ENCODE measurements at regions not wholly inside any gene's neighbourhood (a gene's known extent, or its start where the extent isn't known, plus 50 kb on each side); places are given as distances from the start of the nearest gene placed in this dataset.

DNA sequence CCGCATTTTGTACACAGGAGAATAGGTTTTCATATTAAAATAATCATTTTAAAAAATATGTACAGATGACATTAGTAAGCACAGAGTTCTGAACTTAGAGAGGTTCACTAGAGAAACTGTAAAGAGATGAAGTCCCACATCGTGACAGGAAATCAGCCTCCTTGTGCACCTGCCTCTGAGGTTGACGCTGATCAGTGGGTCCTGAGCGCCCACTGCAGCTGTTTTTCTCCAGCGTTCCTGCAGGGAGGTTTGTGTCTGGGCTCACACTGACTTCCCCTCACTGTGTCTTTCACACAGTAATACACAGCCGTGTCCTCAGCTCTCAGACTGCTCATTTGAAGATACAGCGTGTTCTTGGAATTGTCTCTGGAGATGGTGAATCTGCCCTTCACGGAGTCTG is 561.5 kb downstream of the TMEM121 start:
- Histone ChIP-seq H4K20me1 (replicated peaks; ENCODE audit: insufficient read depth) (no peaks in the 10 kb centered on the region), H3K4me3 (no peak overlapping the region), H3K36me3 (ENCODE audit: insufficient read depth) (no peaks in the 10 kb centered on the region), H3F3A (replicated peaks; ENCODE audit: low read depth) (no peaks in the 10 kb centered on the region), H3K27me3 (ENCODE audit: insufficient read depth) (no peaks in the 10 kb centered on the region), H3K4me1 (ENCODE audit: insufficient read depth) (no peaks in the 10 kb centered on the region), H3K27ac (ENCODE audit: low read depth) (no peak overlapping the region), H3K79me2 (replicated peaks; ENCODE audit: insufficient read depth) (no peaks in the 10 kb centered on the region), H3K4me2 (no peak overlapping the region), H2AFZ (no peak overlapping the region), H3K9me2 (ENCODE audit: insufficient read depth) (no peaks in the 10 kb centered on the region)
- Mint-ChIP-seq H3K4me3 (no peak overlapping the region), H3K27ac (no peak overlapping the region), H3K36me3 (ENCODE audit: low read depth) (no peaks in the 10 kb centered on the region), H3K27me3 (ENCODE audit: insufficient read depth, low read depth, poor library complexity) (no peaks in the 10 kb centered on the region), H3K9me3 (no peaks in the 10 kb centered on the region), H3K4me1 (no peaks in the 10 kb centered on the region)
- DNase-seq (ENCODE audit: low spot score) (no peak), ATAC-seq (no peak)
- TF ChIP-seq EZH2 (IDR thresholded peaks at IDR 0.05; ENCODE audit: low read depth, unreplicated experiment) (no peak), NANOG (IDR thresholded peaks at IDR 0.05; ENCODE audit: borderline replicate concordance) (no peak), CREB1 (CRISPR knock-in tag; IDR thresholded peaks at IDR 0.05; ENCODE audit: low read depth) (no peak), ZNF114 (CRISPR knock-in tag; IDR thresholded peaks at IDR 0.05) (no peak), ZNF331 (CRISPR knock-in tag; IDR thresholded peaks at IDR 0.05; ENCODE audit: low read depth) (no peak), JUNB (IDR thresholded peaks at IDR 0.05; ENCODE audit: unreplicated experiment) (no peak), EZH2phosphoT487 (IDR thresholded peaks at IDR 0.05; ENCODE audit: unreplicated experiment) (no peak), POLR2AphosphoS5 (IDR thresholded peaks at IDR 0.05; ENCODE audit: low read depth) (no peak), STAT1 (IDR thresholded peaks at IDR 0.05; ENCODE audit: unreplicated experiment) (no peak)
- TF ChIP-seq, protein P1, sequence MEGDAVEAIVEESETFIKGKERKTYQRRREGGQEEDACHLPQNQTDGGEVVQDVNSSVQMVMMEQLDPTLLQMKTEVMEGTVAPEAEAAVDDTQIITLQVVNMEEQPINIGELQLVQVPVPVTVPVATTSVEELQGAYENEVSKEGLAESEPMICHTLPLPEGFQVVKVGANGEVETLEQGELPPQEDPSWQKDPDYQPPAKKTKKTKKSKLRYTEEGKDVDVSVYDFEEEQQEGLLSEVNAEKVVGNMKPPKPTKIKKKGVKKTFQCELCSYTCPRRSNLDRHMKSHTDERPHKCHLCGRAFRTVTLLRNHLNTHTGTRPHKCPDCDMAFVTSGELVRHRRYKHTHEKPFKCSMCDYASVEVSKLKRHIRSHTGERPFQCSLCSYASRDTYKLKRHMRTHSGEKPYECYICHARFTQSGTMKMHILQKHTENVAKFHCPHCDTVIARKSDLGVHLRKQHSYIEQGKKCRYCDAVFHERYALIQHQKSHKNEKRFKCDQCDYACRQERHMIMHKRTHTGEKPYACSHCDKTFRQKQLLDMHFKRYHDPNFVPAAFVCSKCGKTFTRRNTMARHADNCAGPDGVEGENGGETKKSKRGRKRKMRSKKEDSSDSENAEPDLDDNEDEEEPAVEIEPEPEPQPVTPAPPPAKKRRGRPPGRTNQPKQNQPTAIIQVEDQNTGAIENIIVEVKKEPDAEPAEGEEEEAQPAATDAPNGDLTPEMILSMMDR (conservative IDR thresholded peaks at IDR 0.05; ENCODE audit: low read depth in 2 of 2): no peak
- TF ChIP-seq, protein P2, sequence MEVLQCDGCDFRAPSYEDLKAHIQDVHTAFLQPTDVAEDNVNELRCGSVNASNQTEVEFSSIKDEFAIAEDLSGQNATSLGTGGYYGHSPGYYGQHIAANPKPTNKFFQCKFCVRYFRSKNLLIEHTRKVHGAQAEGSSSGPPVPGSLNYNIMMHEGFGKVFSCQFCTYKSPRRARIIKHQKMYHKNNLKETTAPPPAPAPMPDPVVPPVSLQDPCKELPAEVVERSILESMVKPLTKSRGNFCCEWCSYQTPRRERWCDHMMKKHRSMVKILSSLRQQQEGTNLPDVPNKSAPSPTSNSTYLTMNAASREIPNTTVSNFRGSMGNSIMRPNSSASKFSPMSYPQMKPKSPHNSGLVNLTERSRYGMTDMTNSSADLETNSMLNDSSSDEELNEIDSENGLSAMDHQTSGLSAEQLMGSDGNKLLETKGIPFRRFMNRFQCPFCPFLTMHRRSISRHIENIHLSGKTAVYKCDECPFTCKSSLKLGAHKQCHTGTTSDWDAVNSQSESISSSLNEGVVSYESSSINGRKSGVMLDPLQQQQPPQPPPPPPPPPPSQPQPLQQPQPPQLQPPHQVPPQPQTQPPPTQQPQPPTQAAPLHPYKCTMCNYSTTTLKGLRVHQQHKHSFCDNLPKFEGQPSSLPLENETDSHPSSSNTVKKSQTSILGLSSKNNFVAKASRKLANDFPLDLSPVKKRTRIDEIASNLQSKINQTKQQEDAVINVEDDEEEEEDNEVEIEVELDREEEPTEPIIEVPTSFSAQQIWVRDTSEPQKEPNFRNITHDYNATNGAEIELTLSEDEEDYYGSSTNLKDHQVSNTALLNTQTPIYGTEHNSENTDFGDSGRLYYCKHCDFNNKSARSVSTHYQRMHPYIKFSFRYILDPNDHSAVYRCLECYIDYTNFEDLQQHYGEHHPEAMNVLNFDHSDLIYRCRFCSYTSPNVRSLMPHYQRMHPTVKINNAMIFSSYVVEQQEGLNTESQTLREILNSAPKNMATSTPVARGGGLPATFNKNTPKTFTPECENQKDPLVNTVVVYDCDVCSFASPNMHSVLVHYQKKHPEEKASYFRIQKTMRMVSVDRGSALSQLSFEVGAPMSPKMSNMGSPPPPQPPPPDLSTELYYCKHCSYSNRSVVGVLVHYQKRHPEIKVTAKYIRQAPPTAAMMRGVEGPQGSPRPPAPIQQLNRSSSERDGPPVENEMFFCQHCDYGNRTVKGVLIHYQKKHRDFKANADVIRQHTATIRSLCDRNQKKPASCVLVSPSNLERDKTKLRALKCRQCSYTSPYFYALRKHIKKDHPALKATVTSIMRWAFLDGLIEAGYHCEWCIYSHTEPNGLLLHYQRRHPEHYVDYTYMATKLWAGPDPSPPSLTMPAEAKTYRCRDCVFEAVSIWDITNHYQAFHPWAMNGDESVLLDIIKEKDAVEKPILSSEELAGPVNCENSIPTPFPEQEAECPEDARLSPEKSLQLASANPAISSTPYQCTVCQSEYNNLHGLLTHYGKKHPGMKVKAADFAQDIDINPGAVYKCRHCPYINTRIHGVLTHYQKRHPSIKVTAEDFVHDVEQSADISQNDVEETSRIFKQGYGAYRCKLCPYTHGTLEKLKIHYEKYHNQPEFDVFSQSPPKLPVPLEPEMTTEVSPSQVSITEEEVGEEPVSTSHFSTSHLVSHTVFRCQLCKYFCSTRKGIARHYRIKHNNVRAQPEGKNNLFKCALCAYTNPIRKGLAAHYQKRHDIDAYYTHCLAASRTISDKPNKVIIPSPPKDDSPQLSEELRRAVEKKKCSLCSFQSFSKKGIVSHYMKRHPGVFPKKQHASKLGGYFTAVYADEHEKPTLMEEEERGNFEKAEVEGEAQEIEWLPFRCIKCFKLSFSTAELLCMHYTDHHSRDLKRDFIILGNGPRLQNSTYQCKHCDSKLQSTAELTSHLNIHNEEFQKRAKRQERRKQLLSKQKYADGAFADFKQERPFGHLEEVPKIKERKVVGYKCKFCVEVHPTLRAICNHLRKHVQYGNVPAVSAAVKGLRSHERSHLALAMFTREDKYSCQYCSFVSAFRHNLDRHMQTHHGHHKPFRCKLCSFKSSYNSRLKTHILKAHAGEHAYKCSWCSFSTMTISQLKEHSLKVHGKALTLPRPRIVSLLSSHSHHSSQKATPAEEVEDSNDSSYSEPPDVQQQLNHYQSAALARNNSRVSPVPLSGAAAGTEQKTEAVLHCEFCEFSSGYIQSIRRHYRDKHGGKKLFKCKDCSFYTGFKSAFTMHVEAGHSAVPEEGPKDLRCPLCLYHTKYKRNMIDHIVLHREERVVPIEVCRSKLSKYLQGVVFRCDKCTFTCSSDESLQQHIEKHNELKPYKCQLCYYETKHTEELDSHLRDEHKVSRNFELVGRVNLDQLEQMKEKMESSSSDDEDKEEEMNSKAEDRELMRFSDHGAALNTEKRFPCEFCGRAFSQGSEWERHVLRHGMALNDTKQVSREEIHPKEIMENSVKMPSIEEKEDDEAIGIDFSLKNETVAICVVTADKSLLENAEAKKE (CRISPR knock-in tag; IDR thresholded peaks at IDR 0.05): no peak
- TF ChIP-seq, protein P3, sequence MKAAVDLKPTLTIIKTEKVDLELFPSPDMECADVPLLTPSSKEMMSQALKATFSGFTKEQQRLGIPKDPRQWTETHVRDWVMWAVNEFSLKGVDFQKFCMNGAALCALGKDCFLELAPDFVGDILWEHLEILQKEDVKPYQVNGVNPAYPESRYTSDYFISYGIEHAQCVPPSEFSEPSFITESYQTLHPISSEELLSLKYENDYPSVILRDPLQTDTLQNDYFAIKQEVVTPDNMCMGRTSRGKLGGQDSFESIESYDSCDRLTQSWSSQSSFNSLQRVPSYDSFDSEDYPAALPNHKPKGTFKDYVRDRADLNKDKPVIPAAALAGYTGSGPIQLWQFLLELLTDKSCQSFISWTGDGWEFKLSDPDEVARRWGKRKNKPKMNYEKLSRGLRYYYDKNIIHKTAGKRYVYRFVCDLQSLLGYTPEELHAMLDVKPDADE (IDR thresholded peaks at IDR 0.05): no peak
- TF ChIP-seq, protein P4, sequence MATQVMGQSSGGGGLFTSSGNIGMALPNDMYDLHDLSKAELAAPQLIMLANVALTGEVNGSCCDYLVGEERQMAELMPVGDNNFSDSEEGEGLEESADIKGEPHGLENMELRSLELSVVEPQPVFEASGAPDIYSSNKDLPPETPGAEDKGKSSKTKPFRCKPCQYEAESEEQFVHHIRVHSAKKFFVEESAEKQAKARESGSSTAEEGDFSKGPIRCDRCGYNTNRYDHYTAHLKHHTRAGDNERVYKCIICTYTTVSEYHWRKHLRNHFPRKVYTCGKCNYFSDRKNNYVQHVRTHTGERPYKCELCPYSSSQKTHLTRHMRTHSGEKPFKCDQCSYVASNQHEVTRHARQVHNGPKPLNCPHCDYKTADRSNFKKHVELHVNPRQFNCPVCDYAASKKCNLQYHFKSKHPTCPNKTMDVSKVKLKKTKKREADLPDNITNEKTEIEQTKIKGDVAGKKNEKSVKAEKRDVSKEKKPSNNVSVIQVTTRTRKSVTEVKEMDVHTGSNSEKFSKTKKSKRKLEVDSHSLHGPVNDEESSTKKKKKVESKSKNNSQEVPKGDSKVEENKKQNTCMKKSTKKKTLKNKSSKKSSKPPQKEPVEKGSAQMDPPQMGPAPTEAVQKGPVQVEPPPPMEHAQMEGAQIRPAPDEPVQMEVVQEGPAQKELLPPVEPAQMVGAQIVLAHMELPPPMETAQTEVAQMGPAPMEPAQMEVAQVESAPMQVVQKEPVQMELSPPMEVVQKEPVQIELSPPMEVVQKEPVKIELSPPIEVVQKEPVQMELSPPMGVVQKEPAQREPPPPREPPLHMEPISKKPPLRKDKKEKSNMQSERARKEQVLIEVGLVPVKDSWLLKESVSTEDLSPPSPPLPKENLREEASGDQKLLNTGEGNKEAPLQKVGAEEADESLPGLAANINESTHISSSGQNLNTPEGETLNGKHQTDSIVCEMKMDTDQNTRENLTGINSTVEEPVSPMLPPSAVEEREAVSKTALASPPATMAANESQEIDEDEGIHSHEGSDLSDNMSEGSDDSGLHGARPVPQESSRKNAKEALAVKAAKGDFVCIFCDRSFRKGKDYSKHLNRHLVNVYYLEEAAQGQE (IDR thresholded peaks at IDR 0.05; ENCODE audit: unreplicated experiment): no peak
